Kasumi-1 (cell line): ENCODE measurements at regions not wholly inside any gene's neighbourhood (a gene's known extent, or its start where the extent isn't known, plus 50 kb on each side); places are given as distances from the start of the nearest gene placed in this dataset.
A peak's percentile ranks its signal among the peaks of the same experiment; 100 is the strongest.
"Not testable (repeated sequence)": the region's sequence is repeated elsewhere in the genome, so short reads cannot be mapped to it uniquely, and the experiment has no call there.

Source experiments
- DNase-seq, 2 experiments: peaks; one replicate each; lab custom pipeline; 2025; lab: John Stamatoyannopoulos, UW

DNA sequence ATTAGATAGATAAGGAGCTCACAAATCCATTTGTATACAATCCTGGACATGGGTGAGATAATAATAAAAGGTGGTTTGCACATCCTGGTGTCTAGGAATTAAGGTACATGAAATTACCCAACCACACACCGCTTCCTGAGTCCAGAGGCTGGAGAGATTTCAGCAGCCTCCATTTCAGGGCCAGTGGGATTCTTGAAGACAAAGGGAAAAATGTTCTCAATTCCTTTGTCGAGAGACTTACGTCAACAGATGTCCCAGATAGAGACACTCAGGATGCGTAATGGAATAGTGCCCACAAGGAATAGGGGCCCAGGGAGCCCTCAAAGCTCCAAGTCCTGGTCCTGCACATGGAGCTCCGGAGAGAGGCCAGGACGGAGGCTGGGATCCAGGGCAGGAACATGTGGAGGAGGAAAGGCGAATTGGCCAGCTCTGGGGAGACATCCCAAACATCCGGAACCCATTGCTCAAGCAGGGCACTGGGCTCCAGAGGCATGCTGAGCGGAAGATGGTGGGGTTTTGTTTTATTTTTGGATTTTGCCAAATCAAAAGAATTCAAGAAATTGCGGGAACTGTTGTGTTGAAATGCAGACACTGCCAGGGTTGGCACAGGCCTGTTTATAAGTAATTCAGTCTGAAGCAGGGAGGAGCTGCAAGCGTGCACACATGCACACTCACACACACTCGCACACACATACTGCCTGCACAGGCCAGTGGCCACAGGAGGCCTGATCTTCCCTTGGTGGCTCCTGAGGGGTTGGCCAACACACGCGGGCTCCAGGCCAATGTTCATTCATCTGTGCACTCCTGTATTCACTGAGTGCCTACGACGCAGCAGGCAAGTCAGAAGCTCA is 97.2 kb downstream of the NOG start:
- no peak for DNase-seq

DNA sequence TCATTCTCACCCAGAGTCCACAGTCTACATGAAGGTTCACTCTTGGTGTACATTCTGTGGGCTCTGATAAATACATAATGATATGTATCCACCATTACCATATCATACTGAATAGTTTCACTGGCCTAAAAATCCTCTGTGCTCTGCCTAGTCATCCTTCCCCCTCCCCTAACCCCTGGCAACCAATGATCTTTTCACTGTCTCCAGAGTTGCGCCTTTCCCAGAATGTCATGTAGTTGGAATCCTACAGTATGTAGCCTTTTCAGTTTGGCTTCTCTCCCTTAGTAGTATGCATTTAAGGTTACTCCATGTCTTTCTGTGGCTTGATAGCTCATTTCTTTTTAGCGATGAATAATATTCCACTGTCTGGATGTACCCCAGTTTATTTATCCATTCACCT is 101.3 kb downstream of the NOG start:
- no peak for DNase-seq

DNA sequence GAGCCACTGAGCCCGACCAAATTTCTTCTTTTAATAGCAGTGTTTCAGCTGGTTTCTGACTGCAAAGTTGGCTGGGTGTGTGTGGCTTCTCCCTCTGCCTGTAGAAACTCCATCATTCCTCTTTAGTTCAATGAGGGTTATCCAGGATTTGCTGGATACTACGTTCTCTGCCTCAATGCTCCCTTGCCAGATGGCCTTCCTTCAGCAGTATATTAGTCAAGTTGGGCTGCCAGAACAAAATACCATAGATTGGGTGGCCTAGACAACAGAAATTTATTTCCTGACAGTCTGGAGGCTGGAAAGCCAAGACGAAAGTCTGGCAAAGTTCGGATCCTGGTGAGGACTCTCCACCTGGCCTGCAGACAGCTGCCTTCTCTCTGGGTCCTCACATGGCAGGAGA is 103.7 kb downstream of the NOG start:
- no peak for DNase-seq

DNA sequence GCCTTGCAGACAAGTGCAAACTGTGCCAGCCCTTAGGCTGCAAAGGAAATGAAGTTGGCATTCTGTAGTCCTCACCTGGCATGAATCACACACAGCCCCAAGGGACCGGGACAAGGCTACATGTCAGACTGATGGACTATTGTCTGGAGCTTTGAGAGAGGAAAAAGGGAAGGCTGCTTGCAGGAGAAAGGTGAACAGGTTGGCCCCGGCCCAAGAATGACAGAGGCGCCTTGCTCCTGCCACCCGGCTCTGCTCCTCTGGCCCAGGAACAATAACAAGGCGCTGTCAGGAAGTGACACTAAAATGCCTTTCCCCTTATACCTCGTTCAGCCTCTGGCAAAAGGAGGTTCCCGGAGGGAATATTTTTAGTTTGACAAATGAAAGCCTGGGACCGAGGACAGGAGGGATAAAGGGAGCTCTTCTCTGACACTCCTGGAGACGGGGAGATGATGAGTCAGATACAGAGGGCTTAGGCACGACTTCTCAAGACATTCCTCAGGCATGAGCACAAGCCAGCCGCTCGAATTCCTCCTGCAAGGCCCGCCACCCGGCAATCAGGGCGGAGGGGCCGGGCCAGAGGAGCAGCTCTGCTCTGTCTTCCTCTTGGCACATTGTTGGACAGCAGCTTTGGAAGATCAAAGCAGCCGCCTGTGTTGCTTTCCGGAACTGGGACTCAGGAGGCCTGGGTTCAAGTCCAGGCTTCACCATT is 105.8 kb downstream of the NOG start:
- DNase-seq, result no peak

DNA sequence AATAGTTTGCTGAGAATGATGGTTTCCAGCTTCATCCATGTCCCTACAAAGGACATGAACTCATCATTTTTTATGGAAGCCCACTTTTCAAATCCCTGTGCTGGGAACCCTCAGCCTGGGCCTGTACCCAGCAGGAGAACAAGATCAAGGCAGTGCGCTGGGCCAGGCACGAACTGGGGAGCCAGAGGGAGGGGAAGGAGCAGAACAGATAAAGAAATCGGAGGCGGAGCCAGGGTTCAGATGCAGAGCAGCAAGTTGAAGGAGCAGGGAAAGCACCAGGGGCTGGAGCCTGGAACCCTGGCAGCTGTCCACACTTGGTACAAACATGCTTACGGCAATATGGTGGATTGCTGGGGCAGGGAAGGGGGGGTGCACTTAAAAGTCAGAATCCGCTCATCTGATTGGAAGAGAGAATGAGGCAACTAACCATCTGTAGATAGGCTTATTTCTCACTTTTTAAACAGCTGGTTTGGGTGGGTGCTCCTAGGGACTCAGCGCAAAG is 107.5 kb downstream of the NOG start:
- DNase-seq, result no peak

DNA sequence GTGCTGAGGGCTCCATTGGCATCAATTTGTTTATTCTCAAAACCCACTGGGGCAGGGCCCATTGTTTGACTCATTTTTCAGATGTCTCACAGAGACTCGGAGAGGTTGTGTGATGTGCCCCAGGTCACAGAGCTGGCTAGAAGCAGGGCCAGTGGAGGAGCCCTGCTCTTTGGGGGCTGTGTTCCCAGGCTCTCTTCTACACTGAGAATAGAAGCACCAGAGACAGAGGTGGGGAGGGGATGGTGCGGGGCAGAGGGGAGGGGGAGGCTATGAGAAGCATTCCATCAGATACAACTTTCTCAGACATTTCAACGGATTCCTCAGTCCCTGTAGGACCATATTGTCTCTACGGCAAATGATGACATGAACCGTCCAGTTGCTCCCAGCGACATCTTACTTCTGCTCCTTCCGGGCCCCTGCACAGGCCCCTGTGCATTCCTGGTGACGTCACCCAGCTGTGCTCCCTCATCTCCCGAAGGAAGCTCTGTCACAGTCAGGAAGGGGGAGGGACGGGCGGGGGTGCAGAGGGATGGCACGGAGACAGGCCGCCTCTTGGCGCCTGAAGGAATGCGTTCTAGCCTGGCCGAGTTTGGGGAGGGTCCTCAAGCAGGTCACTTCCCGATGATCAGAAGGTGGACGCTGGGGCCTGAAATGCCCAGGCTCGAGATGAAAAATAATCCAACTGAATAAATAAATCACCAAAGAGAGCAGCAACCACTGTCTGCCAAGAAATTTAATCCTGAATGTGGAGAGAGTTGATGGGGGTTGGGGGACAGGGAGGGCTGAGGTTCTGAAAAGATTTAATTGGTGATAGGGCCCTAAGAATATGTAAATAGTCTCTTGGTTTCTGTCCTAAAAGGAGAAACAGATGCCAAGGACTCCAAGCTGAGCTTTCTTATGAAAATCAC is 114.1 kb downstream of the NOG start:
- DNase-seq, result no peak

DNA sequence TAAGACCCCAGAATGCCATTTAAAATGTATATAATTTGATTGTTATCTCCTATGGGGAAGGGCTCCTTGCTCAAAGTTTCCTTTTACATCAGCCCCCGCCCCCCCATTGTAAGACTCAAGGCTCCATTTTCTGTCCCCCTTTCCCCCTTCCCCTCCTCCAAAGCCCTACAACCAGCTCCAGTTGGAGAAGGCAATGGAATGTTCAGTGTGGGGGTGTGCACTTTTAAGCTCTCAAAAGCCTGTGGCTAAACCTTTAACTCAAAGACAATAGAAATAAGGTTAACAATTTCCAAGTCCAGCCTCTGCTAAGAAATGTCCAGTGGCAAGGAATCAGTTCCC is 114.7 kb downstream of the NOG start:
- DNase-seq, result no peak

DNA sequence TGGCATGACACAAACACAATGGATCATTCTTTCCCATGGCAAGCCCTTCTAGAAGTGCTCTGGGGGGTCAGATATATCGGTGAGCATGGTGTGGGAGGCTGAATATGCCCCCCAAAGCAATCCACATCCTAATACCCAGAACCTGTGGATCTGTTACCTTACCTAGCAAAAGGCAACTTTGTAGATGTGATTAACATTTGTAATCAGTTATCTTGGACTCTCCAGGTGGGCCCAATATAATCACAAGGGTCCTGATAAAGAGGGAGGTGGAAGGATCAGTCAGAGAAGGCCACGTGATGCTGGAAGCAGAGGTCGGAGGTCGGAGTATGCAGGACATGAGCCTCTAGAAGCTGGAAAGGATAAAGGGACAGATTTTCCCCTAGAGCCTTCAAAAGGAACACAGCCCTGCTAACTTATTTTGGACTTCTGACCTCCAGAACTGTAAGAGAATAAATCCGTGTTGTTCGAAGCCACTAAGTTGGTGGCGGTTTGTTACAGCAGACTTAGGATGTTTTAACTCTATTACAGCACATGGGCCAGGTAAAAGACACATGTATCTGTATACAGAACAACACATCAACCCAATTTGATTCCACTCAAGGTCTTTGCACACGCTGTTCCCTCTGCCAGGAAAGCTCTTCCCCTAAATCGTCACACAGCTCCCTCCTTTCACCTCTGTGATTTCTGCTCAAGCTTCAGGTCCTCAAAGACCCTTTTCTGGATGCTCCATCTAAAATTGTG is 115.3 kb downstream of the NOG start:
- no peak for DNase-seq

DNA sequence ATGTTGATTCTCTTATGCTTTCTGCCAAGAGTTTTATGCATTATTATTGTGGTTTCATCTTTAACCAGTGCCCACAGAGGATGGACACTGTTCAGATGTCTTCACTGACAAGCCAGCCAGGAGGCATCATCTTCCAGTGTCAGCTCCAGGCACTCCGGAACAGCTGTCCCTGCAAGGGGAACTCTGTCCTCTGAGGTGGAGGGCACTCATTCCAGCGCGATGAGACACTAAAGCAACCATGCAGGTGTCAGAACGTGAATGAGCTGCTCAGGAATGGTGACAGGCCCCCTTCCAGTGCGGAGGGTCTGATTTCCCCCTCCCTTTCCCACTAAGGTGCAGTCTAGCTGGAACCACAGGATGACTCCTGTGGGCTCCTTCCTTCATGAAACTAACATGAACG is 117.5 kb downstream of the NOG start:
- DNase-seq, result no peak

DNA sequence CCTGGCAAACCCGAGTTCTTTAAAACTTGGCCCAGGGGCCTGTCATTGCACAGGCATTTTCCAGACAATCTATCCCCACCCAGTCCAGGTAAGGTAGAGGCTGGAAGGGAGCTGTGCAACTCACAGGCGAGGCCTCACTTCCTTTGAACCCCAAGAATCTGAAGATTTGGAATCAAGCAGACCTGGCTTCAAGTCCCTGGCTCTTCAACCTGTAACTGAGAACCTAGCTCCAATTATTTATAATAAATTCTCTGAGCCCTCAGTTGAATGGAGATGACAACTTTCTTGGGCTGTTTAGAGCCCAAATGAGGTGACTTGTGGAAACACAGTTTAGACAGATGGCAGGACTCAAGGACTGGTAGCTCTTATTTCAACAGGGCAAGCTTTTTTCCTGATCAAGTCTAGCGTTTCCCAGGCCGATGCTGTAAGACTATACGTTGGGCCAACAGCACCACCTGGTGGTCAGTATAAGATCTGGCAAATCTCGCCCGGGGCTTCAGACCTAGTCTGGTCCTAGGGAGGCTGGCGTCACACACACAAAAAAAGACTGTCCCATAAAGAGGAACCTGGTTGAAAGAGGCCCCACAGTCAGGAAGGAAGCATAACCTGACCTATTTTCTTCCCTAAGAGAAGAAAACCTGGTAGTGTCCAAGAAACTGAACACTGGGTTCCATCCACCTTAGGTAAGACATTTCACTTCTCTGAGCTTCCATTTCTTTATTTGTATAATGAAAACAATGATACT is 117.9 kb downstream of the C17orf67 start:
- DNase-seq, result peak; percentile 98

DNA sequence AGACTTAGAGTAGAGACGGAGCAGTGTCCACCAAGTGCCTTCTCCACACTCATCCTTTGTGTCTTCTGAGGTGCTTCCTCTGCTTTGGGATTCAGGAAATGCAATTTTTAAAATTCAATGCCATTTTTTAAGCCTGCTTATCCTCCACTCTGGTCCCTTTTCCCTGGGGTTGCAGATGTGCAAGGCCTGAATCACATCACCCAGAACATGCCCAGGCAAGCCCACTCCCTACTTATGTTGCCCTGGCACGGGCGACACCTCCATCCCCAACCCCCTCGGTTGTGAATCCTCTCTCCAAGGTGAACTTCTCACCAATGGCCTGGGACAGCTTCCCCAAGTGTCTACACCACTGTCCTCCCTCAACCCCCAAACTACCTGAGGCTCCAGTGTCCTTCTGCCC is 116.2 kb downstream of the C17orf67 start:
- DNase-seq, result no peak

DNA sequence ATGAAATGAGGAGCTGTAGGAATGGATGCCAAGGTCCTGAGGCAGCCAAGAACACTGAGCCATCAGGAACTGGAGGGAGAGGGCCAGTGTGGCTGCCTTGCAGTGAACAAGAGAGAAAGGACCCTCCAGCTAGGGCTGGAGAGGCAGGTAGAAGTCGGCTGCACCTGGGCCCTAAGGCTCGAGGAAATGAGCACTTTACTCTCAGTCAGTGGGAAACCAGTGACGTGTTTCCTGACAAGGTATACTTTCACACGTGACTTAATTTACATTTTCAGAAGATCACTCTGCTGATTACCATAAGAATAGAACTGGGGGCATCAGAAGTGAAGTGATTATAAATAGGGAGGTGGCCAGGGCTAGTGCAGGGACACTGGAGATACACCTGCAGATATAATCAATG is 115.2 kb downstream of the C17orf67 start:
- DNase-seq, result no peak

DNA sequence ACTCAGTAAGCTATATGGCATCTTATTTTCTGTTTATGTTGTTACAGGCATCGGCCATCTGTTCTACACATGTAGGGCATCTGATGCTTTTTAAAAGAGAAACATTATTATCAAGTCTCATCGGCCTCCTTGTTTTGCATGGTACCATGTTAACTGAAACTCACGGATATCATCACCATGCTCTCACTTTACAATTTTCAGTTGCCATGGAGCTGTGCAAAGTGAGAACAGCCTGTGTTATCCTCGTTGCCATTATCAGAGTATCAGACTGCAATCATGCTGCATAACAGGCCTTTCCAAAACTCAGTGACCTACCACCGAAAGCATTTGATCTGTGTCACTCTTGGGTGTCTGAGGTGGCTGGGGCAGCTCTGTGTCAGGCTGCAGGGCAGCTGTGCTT is 110.3 kb downstream of the C17orf67 start:
- DNase-seq, result no peak

DNA sequence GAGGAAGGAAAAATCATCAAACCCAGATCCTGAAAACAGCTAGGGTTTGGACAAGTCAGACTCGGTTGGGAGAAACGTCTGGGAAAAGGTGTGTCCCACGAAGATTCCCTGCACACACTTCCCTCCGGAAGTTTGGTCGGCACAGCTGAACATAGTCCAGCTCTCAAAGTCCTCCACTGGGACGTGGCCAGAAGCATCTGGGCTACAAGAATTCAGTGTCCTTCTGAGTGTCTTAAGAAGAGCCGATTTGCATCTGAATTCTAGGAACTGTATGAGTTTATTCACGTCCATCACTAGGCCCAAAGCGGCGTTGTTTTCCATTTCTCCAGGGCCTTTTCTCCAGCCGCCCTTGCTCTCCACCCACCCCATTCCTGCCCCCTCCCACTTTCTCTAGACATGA is 109.1 kb downstream of the C17orf67 start:
- no peak for DNase-seq

DNA sequence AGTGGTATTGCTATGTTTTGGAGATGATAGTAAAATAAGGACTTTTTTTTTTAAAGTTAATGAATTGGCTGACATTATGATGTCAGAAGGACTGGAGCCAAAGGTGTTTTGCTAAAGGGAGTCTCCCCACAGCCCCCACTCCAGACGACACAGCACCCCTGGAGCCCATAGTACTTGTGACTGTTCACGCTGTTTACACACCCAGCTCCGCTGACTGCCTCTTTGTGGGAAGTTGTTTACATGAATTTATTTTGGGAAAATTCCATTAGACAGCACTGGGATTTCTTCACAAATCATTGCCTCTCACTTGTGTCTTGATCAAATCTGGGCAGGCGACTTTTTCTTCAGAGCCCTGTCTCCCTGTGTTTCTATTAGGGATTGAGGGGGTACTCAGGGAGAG is 108.6 kb downstream of the C17orf67 start:
- no peak for DNase-seq

DNA sequence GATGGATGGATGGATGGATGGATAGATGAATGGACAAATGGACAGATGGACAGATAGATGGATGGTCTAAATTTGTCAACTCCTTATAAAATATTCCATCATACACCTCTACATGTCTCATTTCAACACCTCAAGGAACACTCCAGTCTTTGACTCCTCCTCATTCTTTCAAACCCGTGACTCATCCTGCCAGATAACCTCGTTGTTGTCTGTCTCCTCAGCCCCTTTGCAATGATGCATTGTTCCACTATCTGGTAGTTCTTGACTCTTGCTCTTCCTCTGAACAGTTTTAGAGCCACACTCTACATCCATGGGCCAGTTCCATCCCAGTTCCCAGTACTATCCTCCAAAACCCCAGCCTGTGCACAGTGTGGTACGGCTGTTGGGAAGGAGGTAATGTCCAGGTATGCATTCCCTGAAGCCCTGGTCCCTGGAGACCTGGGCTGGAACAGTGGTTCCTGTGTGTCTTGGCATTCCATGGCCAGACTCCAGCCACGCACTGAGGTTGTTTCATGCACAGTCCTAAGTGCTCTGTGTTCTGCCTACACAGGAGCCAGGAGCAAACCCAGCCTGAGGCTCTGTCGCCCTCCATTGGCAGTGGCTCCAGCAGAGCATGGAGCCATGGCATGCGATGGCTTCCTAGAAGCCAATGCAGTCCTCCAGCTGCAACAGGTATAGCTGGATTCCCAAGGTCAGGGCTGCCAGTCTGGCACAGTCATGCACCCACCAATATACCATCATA is 105.7 kb downstream of the C17orf67 start:
- no peak for DNase-seq

DNA sequence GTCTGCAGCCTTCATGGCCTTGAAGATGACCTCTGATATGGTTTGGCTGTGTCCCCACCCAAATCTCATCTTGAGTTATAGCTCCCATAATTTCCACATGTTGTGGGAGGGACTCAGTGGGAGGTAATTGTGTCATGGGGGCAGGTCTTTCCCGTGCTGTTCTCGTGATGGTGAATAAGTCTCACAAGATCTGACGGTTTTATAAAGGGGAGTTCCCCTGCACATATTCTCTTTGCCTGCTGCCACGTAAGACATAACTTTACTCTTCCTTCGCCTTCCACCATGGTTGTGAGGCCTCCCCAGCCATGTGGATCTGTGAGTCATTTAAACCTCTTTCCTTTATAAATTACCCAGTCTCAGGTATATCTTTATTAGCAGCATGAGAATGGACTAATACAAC is 102.6 kb downstream of the C17orf67 start:
- not testable (repeated sequence) for DNase-seq

DNA sequence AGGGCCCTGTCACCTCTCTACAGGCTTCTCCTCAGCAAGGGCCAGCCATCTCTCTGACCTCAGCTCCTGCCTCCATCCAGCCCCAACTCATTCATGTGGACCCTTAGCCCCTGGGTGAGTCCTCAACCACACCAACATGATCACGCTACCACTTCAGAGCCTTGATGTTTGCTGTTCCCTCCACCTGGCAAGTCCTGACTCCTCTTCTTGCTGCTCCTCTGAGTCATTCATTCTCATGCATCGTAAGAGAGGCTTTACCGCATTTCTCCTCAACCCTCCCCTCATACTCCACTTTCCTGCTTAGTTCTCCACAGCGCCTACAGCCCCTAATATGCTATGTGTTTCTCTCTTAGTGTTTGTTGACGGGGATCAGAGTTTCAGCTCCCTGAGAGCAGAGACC is 99.9 kb downstream of the C17orf67 start:
- DNase-seq, result no peak

DNA sequence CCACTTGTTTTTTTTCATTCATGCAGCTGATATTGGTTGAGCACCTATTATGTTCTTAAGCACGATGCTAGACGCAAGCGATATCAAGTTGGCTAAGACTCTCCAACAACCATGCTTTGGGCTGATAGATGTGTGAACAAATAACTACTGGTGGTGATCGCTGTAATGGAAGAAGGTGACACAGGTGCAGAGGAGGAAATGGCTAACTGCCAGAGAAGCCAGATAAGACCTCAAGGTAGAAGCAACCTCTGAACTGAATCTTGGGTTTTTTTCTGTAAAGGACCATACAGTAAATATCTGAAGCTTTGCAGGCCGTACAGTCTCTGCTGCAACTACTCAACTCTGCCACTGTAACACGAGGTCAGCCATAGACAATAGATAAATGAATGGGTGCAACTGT is 97.9 kb downstream of the C17orf67 start:
- DNase-seq, result no peak

DNA sequence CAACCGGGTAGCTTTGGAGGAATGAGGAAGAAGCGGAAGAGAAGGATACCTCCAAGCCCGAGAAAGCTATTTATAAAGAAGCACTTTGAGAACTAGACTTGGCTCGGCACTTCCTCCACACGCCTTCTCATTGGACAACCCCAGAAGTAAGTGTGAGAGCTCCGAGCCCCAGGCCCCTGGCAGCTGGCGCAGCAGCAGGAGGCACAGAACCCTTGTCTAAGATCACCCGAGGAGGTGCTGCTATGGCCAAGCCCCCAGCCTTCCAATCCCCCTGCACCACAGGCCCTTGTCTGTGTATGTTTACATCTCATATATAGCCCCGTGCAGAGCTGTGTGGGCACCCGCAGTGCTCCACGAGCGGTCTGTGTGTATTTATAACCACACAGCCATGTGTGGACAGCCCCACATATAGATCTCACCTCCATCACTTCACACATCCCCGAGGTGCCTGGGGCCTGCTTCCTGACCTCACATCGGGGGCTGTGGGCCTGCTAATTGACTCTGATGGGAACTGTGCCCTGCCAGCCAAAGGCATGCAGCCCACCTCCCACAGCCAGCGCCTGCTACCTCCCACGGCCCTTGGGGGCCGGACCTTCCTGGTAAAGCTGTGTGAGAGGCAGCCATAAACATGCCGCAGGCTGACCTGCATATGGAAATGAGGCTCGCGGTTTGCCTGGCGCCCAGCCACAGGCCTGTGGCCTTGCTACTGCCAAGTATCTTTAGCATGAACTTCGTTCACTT is 96.1 kb downstream of the C17orf67 start:
- DNase-seq, result peak; percentile 71 to 73
